ENCODE measurements at regions not wholly inside any gene's neighbourhood (a gene's known extent, or its start where the extent isn't known, plus 50 kb on each side); places are given as distances from the start of the nearest gene placed in this dataset.
"Not testable (repeated sequence)": the region's sequence is repeated elsewhere in the genome, so short reads cannot be mapped to it uniquely, and the experiment has no call there.

DNA sequence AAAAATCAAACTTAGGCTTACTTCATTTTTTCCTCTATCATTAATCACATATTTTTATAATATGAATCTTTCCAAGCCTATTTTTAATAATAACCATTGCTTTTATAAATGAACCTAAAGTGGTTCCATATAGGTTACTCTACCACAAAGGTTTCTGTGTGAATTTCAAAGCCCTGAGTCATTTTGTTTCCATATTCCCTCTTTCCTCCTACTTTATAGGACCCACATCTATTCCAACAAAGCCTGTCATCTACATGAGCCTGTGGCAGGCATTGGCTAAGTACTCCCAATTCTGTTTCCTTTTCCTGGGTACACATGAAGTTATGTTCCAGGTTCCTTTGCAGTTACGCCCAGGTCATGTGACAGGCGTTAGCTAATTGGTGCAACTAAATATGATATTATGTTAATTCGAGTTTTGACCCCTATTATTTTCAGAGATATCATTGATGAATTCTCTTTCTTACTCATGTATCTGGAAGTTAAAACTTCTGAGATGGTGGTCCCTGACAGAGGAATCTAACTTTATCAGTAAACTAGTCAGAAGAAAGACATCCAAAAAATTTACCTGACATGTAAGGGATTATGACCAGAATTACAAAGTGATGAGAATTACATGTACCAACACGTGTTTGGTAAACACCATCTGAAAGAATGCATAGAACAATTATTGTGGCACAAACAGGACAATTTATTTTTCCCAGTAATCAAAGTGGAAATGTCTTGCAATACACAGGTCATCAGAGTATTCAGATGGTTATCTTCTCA lies 1264.0 kb upstream of the CNTN5 start:
- DNase-seq (ENCODE audit: low spot score), result no peak

DNA sequence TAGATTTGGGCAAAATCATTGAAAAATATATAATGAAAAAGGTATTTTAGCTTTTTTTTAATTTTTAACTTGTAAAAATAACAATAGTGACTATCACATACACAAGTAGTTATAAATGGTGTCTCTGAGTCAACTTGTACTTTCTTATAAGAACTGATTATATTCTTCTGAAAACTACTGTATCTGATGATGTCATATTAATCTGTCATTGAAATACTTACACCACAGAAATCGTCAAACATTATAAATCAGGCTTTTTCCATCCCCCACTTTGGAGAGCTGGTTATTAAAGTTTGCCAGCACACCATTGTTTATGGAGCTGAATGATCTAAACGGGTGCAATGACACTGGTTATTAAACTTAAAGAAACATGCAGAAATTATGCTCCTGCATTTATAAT lies 1259.6 kb upstream of the CNTN5 start:
- DNase-seq (ENCODE audit: low spot score), result no peak

DNA sequence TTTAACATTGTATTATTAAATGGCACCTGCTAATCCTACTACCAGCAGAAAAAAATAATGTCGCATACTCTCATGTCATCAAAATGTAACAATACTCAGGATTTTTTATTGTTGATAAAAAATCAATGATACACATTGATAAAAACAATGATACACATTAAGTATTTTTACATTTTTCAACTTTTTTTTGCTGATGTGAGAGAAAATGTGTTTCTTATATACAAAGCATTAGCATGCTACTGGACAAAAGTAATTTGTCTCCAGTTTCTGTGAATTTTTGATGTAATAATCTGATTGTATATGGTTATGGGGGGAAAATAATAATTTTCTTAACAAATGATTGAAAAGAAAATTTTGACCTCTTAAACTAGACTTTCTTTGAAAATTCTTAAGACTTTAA lies 1256.6 kb upstream of the CNTN5 start:
- no peak for DNase-seq (ENCODE audit: low spot score)

DNA sequence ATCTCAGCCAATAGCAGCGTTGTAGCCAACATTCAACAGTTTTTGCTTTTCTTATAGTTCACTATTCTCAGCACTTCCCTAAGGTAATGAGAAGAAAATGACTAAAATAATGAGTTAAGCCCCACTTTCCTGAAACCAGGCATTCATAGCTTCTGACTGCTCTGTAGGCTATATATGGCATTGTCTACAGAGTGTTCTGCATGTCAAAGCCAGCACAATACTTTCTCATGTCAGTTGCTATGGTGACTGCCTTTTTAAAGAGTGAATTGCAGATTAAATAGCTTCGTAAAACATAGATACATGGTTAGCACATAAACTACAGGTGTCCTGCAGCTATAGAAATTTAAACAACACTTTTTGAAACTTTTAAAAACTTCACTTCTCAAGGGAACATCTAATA lies 1256.1 kb upstream of the CNTN5 start:
- no peak for DNase-seq (ENCODE audit: low spot score)

DNA sequence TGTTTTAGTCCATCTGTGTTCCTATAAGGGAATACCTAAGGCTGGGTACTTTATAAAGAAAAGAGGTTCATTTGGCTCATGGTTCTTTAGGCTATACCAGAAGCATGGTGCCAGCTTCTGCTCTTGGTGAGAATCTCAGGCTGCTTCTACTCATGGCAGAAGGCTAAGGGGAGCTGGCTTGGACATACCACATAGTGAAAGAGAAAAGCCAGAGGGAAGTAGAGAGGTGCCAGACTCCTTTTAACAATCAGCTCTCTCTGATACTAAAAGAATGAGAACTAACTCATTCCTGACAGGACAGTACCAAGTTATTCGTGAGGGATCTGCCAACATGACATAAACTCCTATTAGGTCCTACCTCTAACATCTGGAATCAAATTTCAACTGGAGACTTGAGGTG lies 1250.2 kb upstream of the CNTN5 start:
- no peak for DNase-seq (ENCODE audit: low spot score)

DNA sequence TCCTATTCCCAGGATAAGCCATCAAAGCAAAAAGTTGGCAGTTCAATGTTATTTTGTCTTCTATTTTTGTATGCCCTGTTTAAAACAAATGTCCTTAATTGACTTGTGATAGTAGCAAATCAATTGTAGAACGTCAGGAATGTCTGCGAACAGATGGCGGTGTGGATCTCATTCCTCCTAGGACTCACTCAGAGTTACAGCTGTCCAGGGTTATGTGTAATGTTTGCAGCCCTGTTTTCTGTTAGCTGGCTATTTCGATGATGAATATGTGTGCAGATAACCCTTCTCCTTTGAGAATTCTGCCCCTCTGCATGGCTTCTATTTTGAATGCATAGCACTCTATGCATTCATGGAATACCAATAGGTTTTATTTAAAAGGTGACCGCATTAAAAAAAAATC lies 1248.0 kb upstream of the CNTN5 start:
- no peak for DNase-seq (ENCODE audit: low spot score)

DNA sequence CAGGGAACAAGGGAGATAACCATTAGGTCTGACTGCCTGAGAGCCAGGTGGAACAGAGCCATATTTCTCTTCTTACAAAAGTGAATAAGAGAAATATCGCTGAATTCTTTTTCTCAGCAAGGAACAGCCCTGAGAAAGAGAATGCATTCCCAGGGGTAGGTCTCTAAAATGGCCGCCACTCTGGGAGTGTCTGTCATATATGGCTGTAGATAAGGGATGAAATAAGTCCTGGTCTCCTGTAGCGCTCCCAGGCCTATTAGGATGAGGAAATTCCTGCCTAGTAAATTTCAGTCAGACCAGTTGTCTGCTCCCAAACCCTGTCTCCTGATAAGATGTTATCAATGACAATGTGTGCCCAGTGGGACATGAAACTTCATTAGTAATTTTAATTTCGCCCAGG lies 1236.4 kb upstream of the CNTN5 start:
- DNase-seq (ENCODE audit: low spot score), result not testable (repeated sequence)

DNA sequence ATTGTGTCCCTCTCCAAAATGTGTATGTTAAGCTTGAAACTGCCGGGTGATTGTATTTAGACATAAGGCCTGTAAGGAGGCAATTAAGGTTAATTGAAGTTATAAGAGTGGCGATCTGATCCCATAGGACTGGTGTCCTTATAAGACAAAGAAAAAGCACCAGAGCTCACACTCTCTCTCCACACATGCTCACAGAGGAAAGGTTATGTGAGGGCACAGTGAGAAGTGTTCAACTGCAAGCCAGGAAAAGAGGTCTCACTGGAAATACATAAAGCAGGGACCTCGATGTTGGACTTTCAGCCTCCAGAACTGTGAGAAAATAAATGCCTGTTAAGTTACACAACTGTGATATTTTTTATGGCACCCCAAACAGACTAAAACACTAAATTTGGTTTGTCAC lies 1233.8 kb upstream of the CNTN5 start:
- no peak for DNase-seq (ENCODE audit: low spot score)

DNA sequence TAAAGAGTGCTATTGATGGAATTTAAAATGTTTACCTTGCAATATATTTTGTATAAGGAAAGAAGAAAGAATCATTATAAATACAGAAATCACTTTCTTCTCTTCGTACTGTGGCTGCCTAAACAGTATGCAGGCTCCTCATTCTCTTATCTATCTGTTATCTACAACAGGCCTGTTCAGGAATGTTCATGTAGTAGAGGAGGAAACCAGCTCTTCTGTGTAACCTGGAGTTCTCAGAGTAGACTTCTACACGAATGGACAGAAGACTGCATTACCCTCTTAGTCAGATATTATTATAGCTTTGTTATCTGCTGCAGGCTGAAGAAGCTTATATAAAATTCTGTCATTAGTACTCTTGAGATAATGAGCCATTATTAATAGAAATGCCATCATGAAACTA lies 1225.9 kb upstream of the CNTN5 start:
- no peak for DNase-seq (ENCODE audit: low spot score)

DNA sequence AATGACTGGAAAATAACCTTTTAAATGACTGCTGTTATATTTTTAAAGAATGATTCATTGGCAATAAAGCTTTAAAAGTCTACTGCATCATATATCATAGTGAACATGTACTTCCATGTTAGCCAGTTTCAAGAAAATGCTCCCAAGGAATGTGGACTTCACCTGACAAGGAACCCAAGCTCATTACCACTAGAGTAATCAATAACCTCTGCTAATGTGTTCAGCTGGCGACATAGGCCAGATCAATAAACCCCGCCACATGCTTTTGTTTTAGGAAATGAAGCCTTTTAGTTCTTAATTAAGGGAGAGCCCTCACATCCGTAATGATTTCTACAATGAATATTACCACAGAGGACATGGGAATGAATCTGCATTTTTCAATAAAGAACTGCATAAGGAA lies 1219.9 kb upstream of the CNTN5 start:
- no peak for DNase-seq (ENCODE audit: low spot score)

DNA sequence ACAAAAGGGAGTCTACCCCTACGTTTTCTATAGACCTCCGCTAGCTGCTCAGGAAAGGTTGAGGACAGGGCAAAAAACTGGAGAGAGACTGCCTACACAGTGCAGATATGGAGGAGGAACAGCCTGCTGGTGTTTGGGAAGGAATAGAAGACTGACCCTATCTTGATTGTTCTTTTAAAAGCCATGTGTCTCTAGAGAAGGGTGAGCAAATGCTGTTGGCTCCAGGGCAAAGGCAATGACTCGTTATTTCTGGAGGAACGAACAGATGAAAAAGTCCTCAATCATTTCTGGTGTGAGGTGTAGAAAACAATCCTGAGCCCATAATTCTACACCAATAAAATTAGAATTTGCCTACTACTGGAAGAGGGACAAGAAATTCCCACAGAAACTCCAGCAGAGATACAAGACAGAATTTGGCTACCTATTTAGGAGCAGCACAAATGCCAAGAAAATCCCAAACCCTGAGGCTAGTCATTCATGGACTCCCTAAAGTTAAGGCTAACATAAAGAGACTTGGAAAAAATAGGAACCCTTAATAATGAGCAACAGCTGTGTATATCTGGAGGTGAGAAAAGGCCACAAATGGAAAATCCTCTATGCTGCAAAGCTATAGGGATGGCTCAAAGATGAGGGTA lies 1206.3 kb upstream of the CNTN5 start:
- DNase-seq (ENCODE audit: low spot score), result no peak

DNA sequence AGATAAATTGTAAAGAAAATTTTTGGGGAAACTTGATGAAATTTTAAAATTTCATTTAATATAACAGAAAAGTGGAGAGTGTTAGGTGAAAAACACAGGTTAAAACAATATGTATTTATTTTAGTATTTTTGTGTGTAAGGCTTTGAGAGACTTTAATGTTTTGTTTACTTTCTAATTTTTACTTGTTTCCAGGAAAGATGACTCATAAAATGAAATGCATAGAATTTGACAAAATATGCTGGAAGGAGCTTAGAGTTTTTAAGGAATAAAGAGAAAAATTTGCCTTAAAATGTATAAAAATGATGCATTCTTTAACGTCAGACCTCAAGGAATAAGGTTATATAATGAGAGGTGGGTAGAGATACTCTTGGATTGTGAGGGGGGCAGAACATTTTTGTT lies 1205.1 kb upstream of the CNTN5 start:
- DNase-seq (ENCODE audit: low spot score), result no peak

DNA sequence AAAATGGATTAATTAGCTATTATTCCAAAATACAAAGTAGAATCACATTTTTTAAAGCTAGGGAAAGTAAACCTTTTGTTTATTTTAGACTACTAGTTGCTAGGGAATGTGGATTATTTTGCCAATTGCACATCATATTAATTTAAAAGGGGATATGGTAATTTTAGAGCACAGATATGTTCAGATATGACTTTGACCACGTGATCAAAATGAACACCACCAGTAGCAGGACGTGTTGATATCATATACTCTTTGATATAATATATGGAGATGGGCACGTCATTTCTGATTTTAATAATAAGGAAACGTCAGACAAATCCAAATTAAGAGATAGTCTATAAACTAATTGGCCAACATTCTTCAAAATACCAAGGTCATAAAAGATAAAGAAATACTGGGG lies 1188.3 kb upstream of the CNTN5 start:
- DNase-seq (ENCODE audit: low spot score), result no peak

DNA sequence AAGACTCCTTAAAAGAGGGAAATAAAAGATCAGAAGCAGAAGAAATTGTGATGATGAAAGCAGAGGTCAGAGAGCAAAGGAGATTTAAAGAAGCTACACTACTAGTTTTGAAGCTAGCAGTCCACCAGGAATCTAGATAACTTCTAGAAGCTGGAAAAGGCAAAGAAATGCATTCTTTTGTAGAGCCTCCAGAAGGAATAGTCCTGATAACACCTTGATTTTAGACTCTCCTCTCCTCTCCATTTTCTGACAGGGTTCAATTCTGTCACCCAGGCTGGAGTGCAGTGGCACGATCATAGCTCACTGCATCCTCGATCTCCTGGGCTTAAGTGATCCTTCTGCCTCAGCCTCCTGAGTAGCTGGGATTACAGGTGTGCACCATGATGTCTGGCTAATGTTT lies 1187.3 kb upstream of the CNTN5 start:
- DNase-seq (ENCODE audit: low spot score), result no peak

DNA sequence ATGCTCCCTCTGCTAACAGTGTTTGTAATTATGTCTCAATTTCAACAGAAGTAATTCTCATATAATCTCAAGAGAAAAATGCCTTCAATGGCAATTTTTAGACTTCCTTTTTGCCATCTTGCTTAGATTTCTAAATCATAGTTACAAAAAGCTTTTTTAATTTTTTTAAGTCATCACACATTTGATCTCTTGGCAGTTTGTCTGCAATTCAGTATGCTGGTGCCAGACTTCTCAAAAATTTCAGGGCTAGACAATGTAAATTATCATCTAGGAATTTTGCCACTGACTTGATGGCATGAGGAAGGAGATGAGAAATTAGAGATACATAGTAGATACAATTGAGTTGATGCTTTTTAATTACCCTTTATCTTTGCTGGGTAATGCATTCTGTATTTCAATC lies 1176.7 kb upstream of the CNTN5 start:
- no peak for DNase-seq (ENCODE audit: low spot score)

DNA sequence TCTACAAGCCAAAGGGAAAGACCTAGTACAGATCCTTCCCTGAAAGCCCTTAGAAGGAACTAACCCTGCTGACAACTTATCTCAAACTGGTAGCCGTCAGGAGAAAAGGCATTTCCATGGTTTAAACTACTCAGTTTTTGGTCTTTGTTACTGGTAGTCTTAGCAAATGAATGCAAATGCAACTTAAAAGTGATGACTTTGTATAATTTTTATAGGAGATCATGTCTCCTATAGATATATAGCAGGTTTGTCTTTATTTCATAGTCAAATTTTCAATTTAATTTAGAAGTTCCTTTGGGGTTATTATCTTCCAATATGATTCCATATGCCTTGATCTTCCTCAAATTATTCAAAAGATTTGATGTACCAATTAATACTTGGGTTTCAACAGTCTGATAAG lies 1173.0 kb upstream of the CNTN5 start:
- DNase-seq (ENCODE audit: low spot score), result no peak

DNA sequence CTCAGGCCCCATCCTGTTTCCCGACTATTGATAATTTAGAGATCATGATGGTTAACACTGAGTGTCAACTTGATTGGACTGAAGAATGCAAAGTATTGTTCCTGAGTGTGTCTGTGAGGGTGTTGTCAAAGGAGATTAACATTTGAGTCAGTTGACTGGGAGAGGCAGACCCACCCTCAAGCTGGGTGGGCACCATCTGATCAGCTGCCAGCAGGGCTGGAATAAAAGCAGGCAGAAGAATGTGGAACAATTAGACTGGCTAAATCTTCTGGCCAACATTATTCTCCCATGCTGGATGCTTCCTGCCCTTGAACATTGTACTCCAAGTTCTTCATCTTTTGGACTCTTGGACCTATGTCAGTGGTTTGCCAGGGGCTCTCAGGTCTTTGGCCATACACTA lies 1170.0 kb upstream of the CNTN5 start:
- no peak for DNase-seq (ENCODE audit: low spot score)

DNA sequence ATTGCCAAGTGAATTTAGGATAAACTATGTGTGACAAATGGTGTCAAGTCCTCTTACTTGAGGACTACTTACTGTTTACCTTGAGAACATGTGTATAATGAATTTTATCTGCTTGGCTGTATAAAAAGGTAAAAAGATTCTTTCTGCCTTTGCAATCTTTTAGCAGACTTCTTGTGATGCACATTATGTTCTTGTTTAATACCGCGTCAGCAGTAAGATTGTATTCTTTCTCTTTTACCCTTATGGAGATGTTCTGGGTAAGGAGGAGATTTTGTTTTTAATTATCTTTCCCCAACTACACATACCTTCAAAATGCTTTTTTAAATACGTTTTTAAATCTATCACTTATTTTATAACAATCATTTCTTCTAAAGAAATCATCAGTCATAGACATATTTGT lies 1166.4 kb upstream of the CNTN5 start:
- no peak for DNase-seq (ENCODE audit: low spot score)

DNA sequence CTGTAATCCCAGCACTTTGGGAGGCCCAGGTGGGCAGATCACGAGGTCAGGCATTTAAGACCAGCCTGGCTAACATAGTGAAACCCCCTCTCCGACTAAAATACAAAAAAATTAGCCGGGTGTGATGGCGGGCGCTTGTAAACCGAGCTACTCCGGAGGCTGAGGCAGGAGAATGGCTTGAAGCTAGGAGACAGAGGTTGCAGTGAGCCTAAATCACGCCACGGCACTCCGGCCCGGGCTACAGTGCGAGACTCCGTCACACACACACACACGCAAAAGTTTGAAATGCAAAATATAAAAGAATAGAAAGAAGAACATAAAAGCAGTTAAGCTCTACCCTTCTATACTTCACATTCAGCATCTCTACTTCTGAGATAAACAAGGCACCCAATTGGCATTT lies 1165.9 kb upstream of the CNTN5 start:
- DNase-seq (ENCODE audit: low spot score), result no peak

DNA sequence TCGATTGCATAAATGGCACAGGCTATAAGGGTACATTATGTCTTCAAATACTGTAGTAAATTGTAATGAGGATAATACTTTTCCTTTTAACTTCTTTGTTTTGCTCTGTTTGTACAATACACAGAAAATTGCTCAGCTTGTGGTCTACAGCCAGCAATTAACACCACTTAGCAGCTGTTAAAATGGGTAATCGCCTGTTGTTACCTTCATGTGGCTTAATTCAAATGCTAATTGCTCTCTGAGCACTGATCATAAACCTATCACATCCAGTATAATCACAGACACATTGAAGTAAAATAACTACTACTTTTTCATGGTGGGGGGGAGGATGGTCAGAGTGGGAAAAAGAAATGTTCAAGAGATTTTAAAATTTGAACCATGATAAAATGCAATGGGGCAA lies 1164.1 kb upstream of the CNTN5 start:
- DNase-seq (ENCODE audit: low spot score), result no peak

DNA sequence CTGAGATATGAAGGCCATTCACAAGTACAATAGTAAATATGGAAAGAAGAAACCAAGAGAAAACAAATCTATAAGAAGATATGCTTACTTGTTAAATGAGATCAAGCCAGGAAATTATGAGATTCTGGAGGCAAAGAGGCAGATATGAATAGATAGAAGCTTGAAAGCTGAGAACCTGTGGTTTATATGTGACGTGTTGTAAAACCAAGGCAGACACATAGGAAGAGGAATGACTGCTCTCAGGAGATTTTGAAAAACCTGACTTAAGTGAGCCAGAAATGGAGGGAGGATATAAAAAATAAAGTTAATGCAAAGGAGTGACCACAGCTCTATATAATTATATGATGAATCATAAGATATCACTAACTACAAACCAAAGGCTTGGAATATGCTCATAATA lies 1160.5 kb upstream of the CNTN5 start:
- no peak for DNase-seq (ENCODE audit: low spot score)

DNA sequence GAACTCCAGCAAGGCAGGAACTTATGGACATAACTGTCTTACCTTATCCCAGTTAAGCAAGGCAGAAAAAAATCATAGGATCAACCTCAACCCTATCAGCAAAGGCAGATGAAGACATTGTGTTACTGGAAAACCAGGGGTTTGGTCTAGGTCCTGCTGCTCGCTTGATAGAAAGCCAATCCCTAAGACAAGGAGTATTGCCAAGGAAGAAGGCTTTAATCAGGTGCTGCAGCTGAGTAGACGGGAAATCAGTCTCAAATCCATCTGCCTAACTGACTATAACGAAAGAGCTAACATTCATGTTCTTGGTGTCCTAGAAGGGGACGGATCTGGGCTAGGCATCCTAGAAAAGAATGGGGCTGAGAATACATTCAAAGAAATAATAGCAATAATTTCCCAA lies 1158.7 kb upstream of the CNTN5 start:
- DNase-seq (ENCODE audit: low spot score), result no peak

DNA sequence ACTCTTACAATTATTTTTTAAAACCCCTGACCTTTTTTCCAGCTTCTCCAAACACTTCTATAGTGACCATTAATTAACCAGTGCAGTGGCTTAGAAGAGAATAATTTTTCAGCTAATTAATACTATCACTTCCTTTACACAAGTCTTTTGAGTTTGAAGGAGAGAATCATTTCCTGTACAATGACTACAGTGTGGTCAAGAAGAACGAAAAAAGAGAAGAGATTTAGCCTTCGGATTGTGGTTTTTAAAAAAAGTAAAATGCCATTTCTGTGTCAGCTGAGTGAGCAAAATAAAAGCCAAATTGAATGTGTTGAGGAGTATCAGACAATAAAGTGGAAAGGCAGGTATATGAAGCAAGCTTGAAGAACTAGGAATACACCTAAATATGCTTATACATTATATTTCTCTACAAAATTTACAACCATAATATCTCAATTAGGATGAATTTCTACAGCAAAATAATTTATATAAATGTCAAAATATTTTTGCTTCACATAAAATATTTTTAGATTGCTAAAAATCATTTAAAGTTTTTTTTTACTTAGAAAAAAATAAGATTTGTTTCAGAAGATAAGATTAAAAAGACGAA lies 1155.2 kb upstream of the CNTN5 start:
- DNase-seq (ENCODE audit: low spot score), result no peak

DNA sequence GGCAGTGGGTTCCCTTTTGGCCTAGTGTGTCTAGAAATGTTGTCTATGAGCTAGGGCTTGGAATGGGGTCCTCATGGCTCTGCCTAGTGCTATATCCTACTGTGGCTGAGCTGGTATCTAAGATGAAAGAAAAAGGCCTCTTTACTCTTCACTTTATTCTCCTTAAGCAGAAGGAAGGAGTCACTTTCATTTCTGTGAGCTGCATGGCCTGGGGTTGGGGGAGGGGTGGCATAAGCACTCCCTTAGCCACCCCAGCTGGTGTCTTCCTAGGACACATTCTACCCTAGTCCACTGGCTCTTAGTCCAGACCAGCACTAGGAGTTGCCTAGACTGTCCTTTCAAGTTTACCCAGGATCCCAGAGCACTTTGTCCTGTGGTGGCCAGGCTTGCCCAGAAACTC lies 1148.9 kb upstream of the CNTN5 start:
- no peak for DNase-seq (ENCODE audit: low spot score)

Measured in HuH-7 (cell line).